Activated B cell treated with CpG ODN at 0.5 μM for 24 hours (primary cell): ENCODE measurements at regions not wholly inside any gene's neighbourhood (a gene's known extent, or its start where the extent isn't known, plus 50 kb on each side); places are given as distances from the start of the nearest gene placed in this dataset.

Source experiments
- ATAC-seq: fragments of 200-7000 bp; cut with Tn5 transposase; one replicate; pipeline ENCODE4 v1.10.0; 2021; ENCODE audit warnings: low read depth, mild to moderate bottlenecking, moderate library complexity
- CTCF ChIA-PET: fragments of 350-600 bp; sonication (Branson Sonifier 250); formaldehyde crosslinking; loops from one replicate; lab custom pipeline; 2021; ENCODE audit warnings: antibody characterized with exemption; lab: Charles Lee
- POLR2A ChIA-PET: fragments of 350-600 bp; sonication (Branson Sonifier 250); formaldehyde crosslinking; loops from one replicate; lab custom pipeline; 2021; ENCODE audit warnings: antibody characterized with exemption; lab: Charles Lee
- DNase-seq: peaks from one replicate; pipeline ENCODE4 v3.0.0; 2022
- H3K27ac Mint-ChIP-seq: one replicate; pipeline ENCODE4 v1.8.0; 2020; ENCODE audit warnings: mixed read lengths
- H3K27me3 Mint-ChIP-seq: one replicate; pipeline ENCODE4 v1.8.0; 2021; ENCODE audit warnings: mixed read lengths
- H3K36me3 Mint-ChIP-seq: one replicate; pipeline ENCODE4 v1.8.0; 2021; ENCODE audit warnings: low read depth, mixed read lengths
- H3K4me1 Mint-ChIP-seq: one replicate; pipeline ENCODE4 v1.8.0; 2021; ENCODE audit warnings: mixed read lengths
- H3K4me3 Mint-ChIP-seq: one replicate; pipeline ENCODE4 v1.8.0; 2020; ENCODE audit warnings: mild to moderate bottlenecking, mixed read lengths
- H3K9me3 Mint-ChIP-seq: one replicate; pipeline ENCODE4 v1.8.0; 2020; ENCODE audit warnings: mixed read lengths
- CTCF ChIP-seq: fragments of 200-600 bp; IDR thresholded peaks from one replicate; pipeline ENCODE4 v1.8.0; 2022; ENCODE audit warnings: antibody characterized with exemption, mild to moderate bottlenecking
- intact Hi-C: fragments of 100-400 bp; cut with micrococcal nuclease; formaldehyde crosslinking; loops from one replicate; pipeline ENCODE4 v1.15.1; 2024

- CTCF ChIA-PET = no interaction called here
- POLR2A ChIA-PET = no interaction called here
- intact Hi-C loops = no loop called here
- no peak overlapping the region for H3K4me3 Mint-ChIP-seq
- DNase-seq (no peak), ATAC-seq (no peak)
- H3K27ac Mint-ChIP-seq = no peak overlapping the region
- H3K27me3 Mint-ChIP-seq = peaks cover 21% of the 10 kb centered on the region
- no peaks in the 10 kb centered on the region for H3K4me1 Mint-ChIP-seq
- no peaks in the 10 kb centered on the region for H3K36me3 Mint-ChIP-seq
- TF ChIP-seq CTCF = no peak
- no peaks in the 10 kb centered on the region for H3K9me3 Mint-ChIP-seq
Observed at GRCh38 chr2:236718207-236718992, 148.8 kb downstream of the ACKR3 start.

- Mint-ChIP-seq H3K4me1 (no peaks in the 10 kb centered on the region), H3K27ac (no peak overlapping the region), H3K9me3 (no peaks in the 10 kb centered on the region), H3K36me3 (no peaks in the 10 kb centered on the region), H3K4me3 (no peak overlapping the region), H3K27me3 (peaks cover 21% of the 10 kb centered on the region)
- CTCF ChIA-PET = no interaction called here
- no peak for TF ChIP-seq CTCF
- DNase-seq = no peak
- no peak for ATAC-seq
- POLR2A ChIA-PET = no interaction called here
- intact Hi-C loops = no loop called here
Observed at GRCh38 chr2:236719192-236719635, 149.6 kb downstream of the ACKR3 start.

GRCh38 chr2:236720974-236721540 is 151.4 kb downstream of the ACKR3 start:
- Mint-ChIP-seq H3K9me3 (no peaks in the 10 kb centered on the region), H3K36me3 (no peaks in the 10 kb centered on the region), H3K4me3 (no peak overlapping the region), H3K27me3 (peaks cover 16% of the 10 kb centered on the region), H3K27ac (no peak overlapping the region), H3K4me1 (no peaks in the 10 kb centered on the region)
- ATAC-seq = no peak
- POLR2A ChIA-PET = no interaction called here
- intact Hi-C loops = no loop called here
- no peak for TF ChIP-seq CTCF
- CTCF ChIA-PET = no interaction called here
- DNase-seq = no peak

GRCh38 chr2:236724200-236724599 is 154.6 kb downstream of the ACKR3 start:
- Mint-ChIP-seq H3K36me3 (no peaks in the 10 kb centered on the region), H3K27me3 (peaks cover 7% of the 10 kb centered on the region), H3K9me3 (no peaks in the 10 kb centered on the region), H3K4me1 (no peaks in the 10 kb centered on the region), H3K4me3 (no peak overlapping the region), H3K27ac (no peak overlapping the region)
- DNase-seq (no peak), ATAC-seq (no peak)
- ChIA-PET CTCF (interaction anchor here (0.7 kb wide), 1 partner anchor 847 kb away, joined by 3 read pairs; no protein-coding TSS in a partner anchor), POLR2A (no interaction called here)
- intact Hi-C loops = no loop called here
- TF ChIP-seq CTCF = no peak

- ATAC-seq (no peak), DNase-seq (no peak)
- Mint-ChIP-seq H3K36me3 (no peaks in the 10 kb centered on the region), H3K27me3 (peaks cover 9% of the 10 kb centered on the region), H3K9me3 (no peaks in the 10 kb centered on the region), H3K4me1 (no peaks in the 10 kb centered on the region), H3K4me3 (no peak overlapping the region), H3K27ac (no peak overlapping the region)
- CTCF ChIA-PET = no interaction called here
- intact Hi-C loops = no loop called here
- TF ChIP-seq CTCF = no peak
- POLR2A ChIA-PET = no interaction called here
Observed at GRCh38 chr2:236726701-236727450, 157.3 kb downstream of the ACKR3 start.
